Central memory CD8-positive, alpha-beta T cell (primary cell): ENCODE measurements at regions not wholly inside any gene's neighbourhood (a gene's known extent, or its start where the extent isn't known, plus 50 kb on each side); places are given as distances from the start of the nearest gene placed in this dataset.

ENCODE experiments used
- ATAC-seq: fragments of 150-1000 bp; cut with Tn5 transposase; replicated peaks from 2 replicates; pipeline ENCODE4 v1.10.0; 2022; ENCODE audit warnings: mild to moderate bottlenecking, moderate FRiP score, moderate number of reproducible peaks; ENCODE audit not compliant: poor library complexity, severe bottlenecking; ENCODE audit errors: extremely low read depth
- DNase-seq, 2 donors: peaks; one replicate each; pipeline ENCODE4 v3.0.0; 2021; ENCODE audit warnings: low spot score in 2 of 2
- H3K27ac Mint-ChIP-seq: one replicate; pipeline ENCODE4 v1.8.0; 2022; ENCODE audit warnings: low read depth, mild to moderate bottlenecking, moderate library complexity, mixed read lengths
- H3K27me3 Mint-ChIP-seq: one replicate; pipeline ENCODE4 v1.8.0; 2022; ENCODE audit warnings: mixed read lengths
- H3K36me3 Mint-ChIP-seq: one replicate; pipeline ENCODE4 v1.8.0; 2022; ENCODE audit warnings: mild to moderate bottlenecking, moderate library complexity, mixed read lengths; ENCODE audit not compliant: insufficient read depth
- H3K4me1 Mint-ChIP-seq: one replicate; pipeline ENCODE4 v1.8.0; 2022; ENCODE audit warnings: mixed read lengths
- H3K4me3 Mint-ChIP-seq: one replicate; pipeline ENCODE4 v1.8.0; 2022; ENCODE audit warnings: mild to moderate bottlenecking, moderate library complexity, mixed read lengths
- H3K9me3 Mint-ChIP-seq: one replicate; pipeline ENCODE4 v1.8.0; 2022; ENCODE audit warnings: mixed read lengths

DNA sequence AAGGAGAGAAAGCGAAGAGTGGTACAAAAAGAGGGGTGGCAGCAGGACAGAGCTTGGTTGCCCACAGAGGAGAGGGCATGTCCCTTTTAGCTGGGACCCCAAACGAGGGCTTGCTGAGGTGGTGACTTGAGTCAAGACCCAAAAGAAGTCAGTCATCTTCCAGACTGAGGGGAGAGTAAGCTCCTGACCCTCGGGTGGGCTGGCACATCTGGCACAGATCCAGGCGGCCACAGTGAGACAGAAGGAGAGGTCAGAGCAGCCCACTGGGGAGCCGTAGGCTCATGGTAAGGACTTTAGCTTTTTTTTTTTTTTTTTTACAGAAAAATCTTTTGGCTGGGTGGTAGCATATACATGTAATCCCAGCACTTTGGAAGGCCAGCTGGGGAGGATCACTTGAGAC is 77.9 kb upstream of the ST6GAL2 start:
- ATAC-seq (no peak), DNase-seq (no peak)
- Mint-ChIP-seq H3K27me3 (no peaks in the 10 kb centered on the region), H3K9me3 (peaks cover 24% of the 10 kb centered on the region), H3K27ac (no peak overlapping the region), H3K36me3 (no peaks in the 10 kb centered on the region), H3K4me1 (no peaks in the 10 kb centered on the region), H3K4me3 (no peak overlapping the region)

DNA sequence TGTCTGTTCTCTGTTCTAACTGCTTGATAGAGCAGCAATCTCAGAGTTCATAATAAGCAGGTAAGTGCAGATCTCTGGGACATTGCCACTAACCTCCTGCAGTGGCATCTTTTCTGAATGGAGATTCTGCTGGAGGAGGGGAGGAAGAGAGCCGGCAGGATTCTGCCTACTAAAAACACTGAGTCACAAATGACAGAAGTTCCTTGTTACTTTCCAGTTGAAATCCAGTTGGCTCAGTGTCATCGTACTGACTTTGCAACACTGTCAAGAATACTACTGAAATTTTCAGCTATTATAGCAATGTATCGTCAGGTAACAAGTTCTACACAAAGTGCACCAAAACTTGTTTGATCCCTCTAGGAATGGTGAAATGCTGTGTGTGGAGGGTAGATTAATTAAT is 79.6 kb upstream of the ST6GAL2 start:
- Mint-ChIP-seq H3K27me3 (no peaks in the 10 kb centered on the region), H3K9me3 (peaks cover 29% of the 10 kb centered on the region), H3K36me3 (no peaks in the 10 kb centered on the region), H3K27ac (no peak overlapping the region), H3K4me3 (no peak overlapping the region), H3K4me1 (no peaks in the 10 kb centered on the region)
- DNase-seq, result no peak
- no peak for ATAC-seq

GRCh38 chr2:106969777-106970176 is 83.8 kb upstream of the ST6GAL2 start:
- H3K27me3 Mint-ChIP-seq, result no peaks in the 10 kb centered on the region

GRCh38 chr2:106970471-106971261 is 84.7 kb upstream of the ST6GAL2 start:
- H3K9me3 Mint-ChIP-seq, result peaks cover 19% of the 10 kb centered on the region
- no peaks in the 10 kb centered on the region for H3K36me3 Mint-ChIP-seq
- H3K4me1 Mint-ChIP-seq, result no peaks in the 10 kb centered on the region
- H3K27me3 Mint-ChIP-seq, result no peaks in the 10 kb centered on the region
- H3K27ac Mint-ChIP-seq, result no peak overlapping the region
- no peak for DNase-seq
- no peak overlapping the region for H3K4me3 Mint-ChIP-seq
- no peak for ATAC-seq

More at GRCh38 chr2:106969777-106970176, 83.8 kb upstream of the ST6GAL2 start:
- Mint-ChIP-seq H3K4me1 (no peaks in the 10 kb centered on the region), H3K36me3 (no peaks in the 10 kb centered on the region), H3K9me3 (peaks cover 19% of the 10 kb centered on the region), H3K27ac (no peak overlapping the region), H3K4me3 (no peak overlapping the region)
- DNase-seq (no peak), ATAC-seq (no peak)

DNA sequence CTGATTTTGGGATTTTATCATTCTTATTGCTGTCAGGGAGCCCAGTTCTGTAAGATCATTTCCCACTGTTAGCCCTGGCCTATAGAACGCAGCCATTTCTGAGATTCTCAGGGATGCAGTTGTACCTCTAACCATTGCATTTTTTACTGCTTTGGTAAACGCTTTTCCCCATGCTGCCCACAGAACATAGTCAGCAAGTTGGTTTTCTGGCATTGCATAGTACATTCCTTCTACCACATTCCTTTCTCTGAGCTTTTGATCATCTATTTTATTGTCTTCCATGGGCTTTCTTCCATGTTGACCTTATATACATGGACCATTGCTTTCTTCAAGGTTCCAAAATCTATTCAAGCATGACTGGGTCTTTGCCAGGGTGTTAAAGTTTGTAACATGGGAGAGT is 86.8 kb upstream of the ST6GAL2 start:
- no peaks in the 10 kb centered on the region for H3K4me1 Mint-ChIP-seq

GRCh38 chr2:106974891-106975290 is 88.9 kb upstream of the ST6GAL2 start:
- peaks cover 3% of the 10 kb centered on the region for H3K9me3 Mint-ChIP-seq
- ATAC-seq (no peak), DNase-seq (no peak)
- H3K4me1 Mint-ChIP-seq, result no peaks in the 10 kb centered on the region
- H3K36me3 Mint-ChIP-seq, result no peaks in the 10 kb centered on the region
- no peak overlapping the region for H3K4me3 Mint-ChIP-seq
- no peaks in the 10 kb centered on the region for H3K27me3 Mint-ChIP-seq
- no peak overlapping the region for H3K27ac Mint-ChIP-seq

More for the DNA sequence above, 86.8 kb upstream of the ST6GAL2 start:
- peaks cover 5% of the 10 kb centered on the region for H3K9me3 Mint-ChIP-seq
- no peaks in the 10 kb centered on the region for H3K27me3 Mint-ChIP-seq
- no peak overlapping the region for H3K4me3 Mint-ChIP-seq
- no peak overlapping the region for H3K27ac Mint-ChIP-seq
- no peak for DNase-seq
- ATAC-seq, result no peak
- H3K36me3 Mint-ChIP-seq, result no peaks in the 10 kb centered on the region

DNA sequence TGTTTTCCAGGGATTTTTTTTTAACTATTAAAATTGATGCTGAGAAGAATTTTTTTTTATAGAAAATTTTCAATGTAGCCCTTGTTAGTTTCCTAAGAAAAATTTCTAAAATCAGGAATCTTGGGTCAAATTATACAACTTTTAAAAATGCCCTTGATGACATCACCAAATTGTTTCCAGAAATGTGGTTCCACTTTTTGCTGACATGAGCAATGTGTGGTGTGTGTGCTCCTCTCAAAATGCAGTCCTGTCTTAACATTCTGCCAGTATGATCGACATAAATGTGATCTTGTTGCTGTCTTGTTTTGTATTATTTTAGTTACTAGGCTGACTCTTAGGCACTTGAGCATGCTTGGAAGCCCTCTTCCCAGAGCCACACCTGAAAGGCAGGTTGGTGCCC is 89.7 kb upstream of the ST6GAL2 start:
- Mint-ChIP-seq H3K4me3 (no peak overlapping the region), H3K27me3 (no peaks in the 10 kb centered on the region), H3K27ac (no peak overlapping the region), H3K9me3 (no peaks in the 10 kb centered on the region), H3K36me3 (no peaks in the 10 kb centered on the region), H3K4me1 (no peaks in the 10 kb centered on the region)
- no peak for ATAC-seq
- no peak for DNase-seq

DNA sequence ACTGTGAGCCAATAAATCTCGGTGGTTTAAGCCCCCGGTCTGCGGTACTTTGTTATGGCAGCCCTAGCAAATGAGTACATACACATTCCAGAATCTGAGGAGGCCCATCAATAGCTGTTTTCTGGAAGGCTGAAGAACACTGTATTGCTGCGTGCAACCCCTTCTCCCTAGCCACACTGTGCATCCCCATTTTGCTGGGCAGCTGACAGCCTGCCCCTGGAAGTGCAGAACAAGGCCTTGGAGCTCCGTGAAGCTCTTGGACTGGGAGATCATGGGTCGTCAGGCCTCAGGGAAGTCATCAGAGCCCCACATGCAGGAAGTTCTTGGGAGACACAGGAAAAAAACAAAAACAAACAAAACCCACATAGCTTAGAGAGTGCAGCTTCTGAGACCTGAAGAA is 90.6 kb upstream of the ST6GAL2 start:
- ATAC-seq (no peak), DNase-seq (no peak)
- Mint-ChIP-seq H3K9me3 (no peaks in the 10 kb centered on the region), H3K27ac (no peak overlapping the region), H3K4me1 (no peaks in the 10 kb centered on the region), H3K4me3 (no peak overlapping the region), H3K36me3 (no peaks in the 10 kb centered on the region), H3K27me3 (no peaks in the 10 kb centered on the region)

- no peaks in the 10 kb centered on the region for H3K4me1 Mint-ChIP-seq
- H3K9me3 Mint-ChIP-seq, result no peaks in the 10 kb centered on the region
- ATAC-seq (no peak), DNase-seq (no peak)
- no peaks in the 10 kb centered on the region for H3K27me3 Mint-ChIP-seq
- no peak overlapping the region for H3K27ac Mint-ChIP-seq
- H3K36me3 Mint-ChIP-seq, result no peaks in the 10 kb centered on the region
- no peak overlapping the region for H3K4me3 Mint-ChIP-seq
Observed at GRCh38 chr2:106977717-106978116, 91.8 kb upstream of the ST6GAL2 start.

DNA sequence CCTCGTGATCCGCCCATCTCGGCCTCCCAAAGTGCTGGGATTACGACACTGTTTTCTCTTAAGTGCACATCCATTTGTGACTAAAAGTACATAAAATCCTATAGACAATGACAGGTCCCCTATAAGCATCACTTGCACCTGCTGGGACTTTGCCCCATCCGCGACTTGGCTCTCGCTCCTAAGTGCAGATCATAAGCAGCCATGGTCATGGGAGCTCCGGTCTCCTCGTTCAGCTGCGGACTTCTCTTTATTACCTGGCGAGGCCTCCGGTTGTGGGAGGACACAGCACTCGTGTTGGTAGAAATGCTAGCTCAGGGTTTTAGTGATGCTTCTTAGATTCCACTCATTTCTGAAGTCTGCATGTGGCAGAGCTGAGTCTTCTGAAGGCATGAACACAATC is 92.7 kb upstream of the ST6GAL2 start:
- Mint-ChIP-seq H3K36me3 (no peaks in the 10 kb centered on the region), H3K4me1 (no peaks in the 10 kb centered on the region), H3K9me3 (no peaks in the 10 kb centered on the region), H3K27ac (no peak overlapping the region), H3K27me3 (no peaks in the 10 kb centered on the region), H3K4me3 (no peak overlapping the region)
- DNase-seq, result no peak
- no peak for ATAC-seq

- Mint-ChIP-seq H3K27ac (no peak overlapping the region), H3K27me3 (no peaks in the 10 kb centered on the region), H3K36me3 (no peaks in the 10 kb centered on the region), H3K4me1 (no peaks in the 10 kb centered on the region), H3K4me3 (no peak overlapping the region), H3K9me3 (peaks cover 6% of the 10 kb centered on the region)
- DNase-seq, result no peak
- no peak for ATAC-seq
Observed at GRCh38 chr2:106981491-106981890, 95.5 kb upstream of the ST6GAL2 start.

- DNase-seq, result no peak
- no peak for ATAC-seq
- no peak overlapping the region for H3K27ac Mint-ChIP-seq
- no peaks in the 10 kb centered on the region for H3K27me3 Mint-ChIP-seq
- H3K36me3 Mint-ChIP-seq, result no peaks in the 10 kb centered on the region
- no peak overlapping the region for H3K4me3 Mint-ChIP-seq
- no peaks in the 10 kb centered on the region for H3K4me1 Mint-ChIP-seq
- H3K9me3 Mint-ChIP-seq, result peaks cover 11% of the 10 kb centered on the region
Observed at GRCh38 chr2:106982350-106982749, 96.4 kb upstream of the ST6GAL2 start.

- Mint-ChIP-seq H3K27ac (no peak overlapping the region), H3K9me3 (peaks cover 11% of the 10 kb centered on the region), H3K27me3 (no peaks in the 10 kb centered on the region), H3K36me3 (no peaks in the 10 kb centered on the region), H3K4me1 (no peaks in the 10 kb centered on the region), H3K4me3 (no peak overlapping the region)
- ATAC-seq (no peak), DNase-seq (no peak)
Observed at GRCh38 chr2:106983305-106983704, 97.3 kb upstream of the ST6GAL2 start.
